Renal cortical epithelial cell (primary cell): ENCODE measurements at regions not wholly inside any gene's neighbourhood (a gene's known extent, or its start where the extent isn't known, plus 50 kb on each side); places are given as distances from the start of the nearest gene placed in this dataset.

Source experiments
- DNase-seq: peaks from one replicate; pipeline ENCODE4 v3.0.0-alpha.2; 2011; ENCODE audit warnings: low read depth

GRCh38 chr9:16131264-16131663 is 578.4 kb downstream of the CCDC171 start:
- DNase-seq: peak; percentile 47

- DNase-seq: no peak
These were observed 579.7 kb downstream of the CCDC171 start for GRCh38 chr9:16132513-16132912.

- no peak for DNase-seq
These were observed 580.2 kb downstream of the CCDC171 start for GRCh38 chr9:16133032-16133431.

GRCh38 chr9:16133556-16134227 is 580.8 kb downstream of the CCDC171 start:
- DNase-seq: peak; percentile 87

GRCh38 chr9:16134351-16134750 is 581.5 kb downstream of the CCDC171 start:
- DNase-seq: no peak

- DNase-seq: no peak
These were observed 583.1 kb downstream of the CCDC171 start for GRCh38 chr9:16135968-16136367.

- DNase-seq: no peak
These were observed 583.6 kb downstream of the CCDC171 start for GRCh38 chr9:16136451-16136850.

- DNase-seq: peak; percentile 46
These were observed 584.1 kb downstream of the CCDC171 start for GRCh38 chr9:16136961-16137360.

- peak; percentile 28 for DNase-seq
These were observed 586.0 kb downstream of the CCDC171 start for GRCh38 chr9:16138561-16139491.

- DNase-seq: no peak
These were observed 586.9 kb downstream of the CCDC171 start for GRCh38 chr9:16139774-16140173.

GRCh38 chr9:16143310-16143709 is 590.5 kb downstream of the CCDC171 start:
- no peak for DNase-seq

- DNase-seq: no peak
These were observed 591.4 kb downstream of the CCDC171 start for GRCh38 chr9:16143947-16144890.

GRCh38 chr9:16145196-16145950 is 592.5 kb downstream of the CCDC171 start:
- no peak for DNase-seq

GRCh38 chr9:16147726-16148125 is 594.9 kb downstream of the CCDC171 start:
- no peak for DNase-seq

GRCh38 chr9:16150501-16150900 is 597.7 kb downstream of the CCDC171 start:
- DNase-seq: peak; percentile 31

GRCh38 chr9:16150938-16151650 is 598.3 kb downstream of the CCDC171 start:
- peak; percentile 20 for DNase-seq

- no peak for DNase-seq
These were observed 599.6 kb downstream of the CCDC171 start for GRCh38 chr9:16152276-16153101.

GRCh38 chr9:16153221-16153620 is 600.4 kb downstream of the CCDC171 start:
- DNase-seq: no peak

- no peak for DNase-seq
These were observed 600.9 kb downstream of the CCDC171 start for GRCh38 chr9:16153741-16154140.
